Neural crest cell (in vitro differentiated cells): ENCODE measurements at regions not wholly inside any gene's neighbourhood (a gene's known extent, or its start where the extent isn't known, plus 50 kb on each side); places are given as distances from the start of the nearest gene placed in this dataset.

Source experiments
- DNase-seq: peaks from one replicate; pipeline ENCODE4 v3.0.0; 2021; ENCODE audit warnings: low read depth, mixed read lengths, low spot score
- H3K27ac Mint-ChIP-seq: one replicate; pipeline ENCODE4 v1.8.0; 2021; ENCODE audit warnings: mild to moderate bottlenecking, mixed read lengths; ENCODE audit not compliant: unreplicated experiment
- H3K27me3 Mint-ChIP-seq: 2 replicates; pipeline ENCODE4 v1.8.0; 2021; ENCODE audit warnings: low read depth, mild to moderate bottlenecking, mixed read lengths
- H3K36me3 Mint-ChIP-seq: 2 replicates; pipeline ENCODE4 v1.8.0; 2021; ENCODE audit warnings: low read depth, mild to moderate bottlenecking, mixed read lengths
- H3K4me1 Mint-ChIP-seq: 2 replicates; pipeline ENCODE4 v1.8.0; 2021; ENCODE audit warnings: mixed read lengths
- H3K4me3 Mint-ChIP-seq: one replicate; pipeline ENCODE4 v1.8.0; 2021; ENCODE audit warnings: mild to moderate bottlenecking, mixed read lengths
- H3K9me3 Mint-ChIP-seq: 2 replicates; pipeline ENCODE4 v1.8.0; 2021; ENCODE audit warnings: mixed read lengths
- TF ChIP-seq, protein P1 (sequence below): fragments of 200-600 bp; sonication (generic); conservative IDR thresholded peaks from 2 replicates; pipeline ENCODE4 v1.5.0; 2021; ENCODE audit warnings: antibody characterized with exemption, mild to moderate bottlenecking

DNA sequence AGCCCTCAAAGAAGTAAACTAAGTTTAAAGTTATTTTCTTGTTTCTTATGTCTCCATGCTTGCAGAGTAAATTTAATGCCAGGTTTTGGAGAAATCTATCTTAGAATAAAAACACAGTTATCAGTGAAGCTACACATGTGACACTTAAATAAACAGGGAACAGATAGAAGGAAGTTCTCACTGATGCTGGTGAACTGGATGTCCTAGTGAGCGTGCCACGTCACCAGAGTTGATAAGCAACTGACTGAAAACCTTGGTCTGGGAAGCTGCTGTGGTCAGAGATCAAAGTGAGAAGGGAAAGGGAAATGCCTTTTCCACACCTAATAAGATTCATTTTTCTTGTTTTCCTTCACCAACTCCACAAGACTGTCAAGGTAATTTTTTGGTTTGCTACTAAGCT lies 74.8 kb upstream of the PCED1B start:
- Mint-ChIP-seq H3K9me3 (no peaks in the 10 kb centered on the region), H3K27me3 (peaks cover 5% of the 10 kb centered on the region), H3K36me3 (no peaks in the 10 kb centered on the region), H3K4me3 (no peak overlapping the region), H3K4me1 (no peaks in the 10 kb centered on the region), H3K27ac (no peak overlapping the region)
- TF ChIP-seq, protein P1, sequence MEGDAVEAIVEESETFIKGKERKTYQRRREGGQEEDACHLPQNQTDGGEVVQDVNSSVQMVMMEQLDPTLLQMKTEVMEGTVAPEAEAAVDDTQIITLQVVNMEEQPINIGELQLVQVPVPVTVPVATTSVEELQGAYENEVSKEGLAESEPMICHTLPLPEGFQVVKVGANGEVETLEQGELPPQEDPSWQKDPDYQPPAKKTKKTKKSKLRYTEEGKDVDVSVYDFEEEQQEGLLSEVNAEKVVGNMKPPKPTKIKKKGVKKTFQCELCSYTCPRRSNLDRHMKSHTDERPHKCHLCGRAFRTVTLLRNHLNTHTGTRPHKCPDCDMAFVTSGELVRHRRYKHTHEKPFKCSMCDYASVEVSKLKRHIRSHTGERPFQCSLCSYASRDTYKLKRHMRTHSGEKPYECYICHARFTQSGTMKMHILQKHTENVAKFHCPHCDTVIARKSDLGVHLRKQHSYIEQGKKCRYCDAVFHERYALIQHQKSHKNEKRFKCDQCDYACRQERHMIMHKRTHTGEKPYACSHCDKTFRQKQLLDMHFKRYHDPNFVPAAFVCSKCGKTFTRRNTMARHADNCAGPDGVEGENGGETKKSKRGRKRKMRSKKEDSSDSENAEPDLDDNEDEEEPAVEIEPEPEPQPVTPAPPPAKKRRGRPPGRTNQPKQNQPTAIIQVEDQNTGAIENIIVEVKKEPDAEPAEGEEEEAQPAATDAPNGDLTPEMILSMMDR: no peak
- DNase-seq: no peak

DNA sequence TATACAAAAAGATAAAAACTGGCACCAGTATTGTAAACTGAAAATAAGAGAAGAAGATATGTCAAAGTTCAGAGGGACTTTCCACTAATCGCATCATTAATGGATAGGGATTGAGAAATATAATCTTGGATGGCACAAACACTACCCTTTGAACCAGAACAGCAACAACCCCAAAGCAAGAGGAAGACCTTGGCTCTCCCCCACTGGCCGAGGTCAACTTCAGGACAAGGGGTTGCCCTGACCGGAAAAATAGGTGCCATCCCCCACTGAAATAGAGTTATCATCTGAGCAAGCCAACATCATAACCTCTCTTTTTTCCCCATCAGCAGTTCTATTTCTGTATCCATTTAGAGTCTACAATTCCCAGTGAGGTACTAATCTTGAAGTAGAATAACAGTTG lies 72.4 kb upstream of the PCED1B start:
- Mint-ChIP-seq H3K9me3 (peaks cover 3% of the 10 kb centered on the region), H3K4me1 (no peaks in the 10 kb centered on the region), H3K27me3 (peaks cover 5% of the 10 kb centered on the region), H3K4me3 (no peak overlapping the region), H3K36me3 (no peaks in the 10 kb centered on the region), H3K27ac (no peak overlapping the region)
- TF ChIP-seq, protein P1: no peak
- no peak for DNase-seq

DNA sequence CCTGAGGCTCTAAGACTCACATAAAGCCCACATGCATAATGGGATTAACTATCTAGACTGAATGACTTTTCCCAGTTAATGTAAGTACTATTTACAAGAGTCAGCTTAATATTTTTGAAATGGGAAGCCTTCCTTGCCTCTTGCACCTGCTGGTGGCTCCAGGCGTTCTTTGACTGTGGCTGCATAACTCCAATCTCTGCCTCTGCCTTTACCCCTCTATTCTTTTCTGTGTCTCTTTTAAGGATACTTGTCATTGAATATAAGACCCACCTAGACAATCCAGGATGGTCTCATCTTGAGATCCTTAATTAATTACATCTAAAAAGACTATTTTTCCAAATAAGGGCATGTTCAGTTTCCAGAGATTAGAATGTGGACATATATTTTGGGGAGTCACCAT lies 66.9 kb upstream of the PCED1B start:
- TF ChIP-seq, protein P1: no peak
- Mint-ChIP-seq H3K4me3 (no peak overlapping the region), H3K36me3 (no peaks in the 10 kb centered on the region), H3K4me1 (no peaks in the 10 kb centered on the region), H3K27me3 (peaks cover 19% of the 10 kb centered on the region), H3K27ac (no peak overlapping the region), H3K9me3 (peaks cover 3% of the 10 kb centered on the region)
- DNase-seq: no peak

DNA sequence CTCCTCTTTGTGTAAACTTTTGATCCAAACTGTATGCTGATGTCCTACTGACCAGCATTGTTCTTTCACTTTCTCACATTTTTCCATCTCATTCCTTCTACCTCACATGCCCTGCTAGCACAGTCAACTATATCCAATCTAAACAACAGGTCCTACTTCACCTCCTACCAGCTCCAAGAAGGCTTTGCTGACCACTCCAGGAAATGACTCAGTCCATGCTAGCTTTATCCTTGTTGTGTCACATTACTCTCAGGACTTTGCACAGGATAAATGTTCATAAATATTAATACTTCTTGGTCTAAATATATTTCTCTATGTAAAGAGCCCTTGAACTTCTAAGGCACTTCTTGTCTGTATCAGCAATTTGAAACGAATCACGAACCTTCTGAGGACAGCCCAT lies 64.9 kb upstream of the PCED1B start:
- H3K9me3 Mint-ChIP-seq: peaks cover 3% of the 10 kb centered on the region
- no peak for DNase-seq
- no peak overlapping the region for H3K4me3 Mint-ChIP-seq
- H3K4me1 Mint-ChIP-seq: no peaks in the 10 kb centered on the region
- H3K27ac Mint-ChIP-seq: no peak overlapping the region
- H3K27me3 Mint-ChIP-seq: peaks cover 31% of the 10 kb centered on the region
- H3K36me3 Mint-ChIP-seq: no peaks in the 10 kb centered on the region
- TF ChIP-seq, protein P1: no peak

DNA sequence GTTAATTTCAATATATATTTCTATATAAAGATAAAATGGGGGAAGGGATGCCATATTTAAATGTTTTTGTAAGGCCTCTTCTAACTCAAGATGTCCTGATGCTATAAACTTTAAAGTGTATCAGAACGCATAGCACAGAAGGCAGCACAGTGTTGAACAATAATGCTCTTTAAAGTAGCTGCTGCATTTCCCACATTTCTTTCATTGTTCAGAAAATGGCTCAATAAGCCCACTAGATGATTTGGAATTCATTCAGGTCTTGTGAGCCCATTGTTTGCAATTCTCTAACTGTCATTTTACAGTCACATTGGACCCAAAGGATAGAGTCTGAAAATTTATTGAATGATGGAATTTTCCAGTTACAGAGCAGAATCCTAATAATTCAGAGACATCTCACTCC lies 64.0 kb upstream of the PCED1B start:
- no peak overlapping the region for H3K4me3 Mint-ChIP-seq
- DNase-seq: no peak
- H3K27ac Mint-ChIP-seq: no peak overlapping the region
- peaks cover 37% of the 10 kb centered on the region for H3K27me3 Mint-ChIP-seq
- TF ChIP-seq, protein P1: no peak
- no peaks in the 10 kb centered on the region for H3K4me1 Mint-ChIP-seq
- peaks cover 3% of the 10 kb centered on the region for H3K9me3 Mint-ChIP-seq
- no peaks in the 10 kb centered on the region for H3K36me3 Mint-ChIP-seq
